HG03469 (cell line): ENCODE measurements at regions not wholly inside any gene's neighbourhood (a gene's known extent, or its start where the extent isn't known, plus 50 kb on each side); places are given as distances from the start of the nearest gene placed in this dataset.
"Not testable (repeated sequence)": the region's sequence is repeated elsewhere in the genome, so short reads cannot be mapped to it uniquely, and the experiment has no call there.

Source experiments
- ATAC-seq: cut with Tn5 transposase; IDR thresholded peaks from one replicate; pipeline ENCODE4 v1.9.1; 2021; ENCODE audit warnings: mild to moderate bottlenecking, moderate library complexity, moderate number of reproducible peaks; ENCODE audit not compliant: unreplicated experiment

DNA sequence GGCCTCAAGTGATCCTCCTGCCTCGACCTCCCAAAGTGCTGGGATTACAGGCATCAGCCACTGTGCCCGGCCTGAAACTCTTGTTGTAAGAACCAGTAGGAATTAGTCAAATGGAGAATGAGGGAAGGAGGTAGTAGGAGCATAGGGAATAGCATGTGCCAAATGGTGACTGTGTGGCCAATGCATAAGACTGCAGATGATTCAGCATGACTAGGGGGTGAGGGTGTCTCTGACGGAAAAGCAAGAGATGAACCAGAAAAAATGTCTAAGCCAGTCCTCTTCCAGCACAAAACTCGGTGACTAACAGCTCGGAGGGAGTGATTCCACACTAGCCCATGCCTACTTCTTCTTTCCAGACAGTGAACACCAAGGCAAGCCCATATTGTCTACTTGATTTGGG is 58.2 kb upstream of the DUSP21 start:
- ATAC-seq: no peak

DNA sequence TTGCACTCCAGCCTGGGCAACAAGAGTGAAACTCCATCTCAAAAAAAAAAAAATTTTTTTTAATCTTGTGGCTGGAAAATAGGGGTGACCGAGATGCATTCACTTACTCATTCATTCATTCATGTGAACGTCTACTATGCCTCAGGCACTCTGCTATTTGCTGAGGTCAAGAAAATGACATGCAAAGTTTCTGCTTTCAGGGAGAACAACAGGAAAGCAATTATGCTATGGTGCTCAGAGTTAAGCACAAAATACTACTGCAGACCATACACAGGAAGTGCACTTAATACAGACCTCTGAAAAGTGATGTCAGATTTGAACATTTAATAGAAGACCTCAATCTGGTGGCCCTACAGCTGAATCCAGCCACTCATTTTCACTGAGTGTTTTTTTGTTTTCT is 59.6 kb upstream of the DUSP21 start:
- no peak for ATAC-seq

DNA sequence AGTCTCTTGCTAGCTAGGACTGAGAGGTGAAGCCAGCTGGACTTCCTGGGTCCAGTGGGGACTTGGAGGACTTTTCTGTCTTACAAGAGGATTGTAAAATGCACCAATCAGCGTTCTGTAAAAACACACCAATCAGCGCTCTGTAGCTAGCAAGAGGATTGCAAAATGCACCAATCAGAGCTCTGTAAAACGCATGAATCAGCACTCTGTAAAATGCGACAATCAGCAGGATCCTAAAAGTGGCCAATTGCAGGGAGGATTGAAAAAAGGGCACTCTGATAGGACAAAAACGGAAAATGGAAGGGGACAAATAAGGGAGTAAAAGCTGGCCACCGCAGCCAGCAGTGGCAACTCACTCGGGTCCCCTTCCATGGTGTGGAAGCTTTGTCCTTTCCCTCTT is 65.6 kb upstream of the DUSP21 start:
- no peak for ATAC-seq

DNA sequence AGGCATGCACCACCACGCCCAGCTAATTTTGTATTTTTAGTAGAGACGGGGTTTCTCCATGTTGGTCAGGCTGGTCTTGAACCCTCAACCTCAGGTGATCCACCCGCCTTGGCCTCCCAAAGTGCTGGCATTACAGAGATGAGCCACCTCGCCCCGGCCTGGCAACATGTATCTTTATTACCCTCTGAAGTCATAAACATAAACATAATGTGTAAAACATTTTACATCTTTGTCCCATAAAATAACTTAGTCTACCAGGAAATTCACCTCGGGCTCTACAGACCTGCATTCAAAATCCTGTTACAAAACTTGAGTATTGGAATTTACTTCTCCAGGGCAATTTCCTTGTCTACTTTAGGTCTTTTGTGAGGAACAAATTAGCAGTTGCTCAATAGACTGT is 68.1 kb upstream of the DUSP21 start:
- no peak for ATAC-seq

DNA sequence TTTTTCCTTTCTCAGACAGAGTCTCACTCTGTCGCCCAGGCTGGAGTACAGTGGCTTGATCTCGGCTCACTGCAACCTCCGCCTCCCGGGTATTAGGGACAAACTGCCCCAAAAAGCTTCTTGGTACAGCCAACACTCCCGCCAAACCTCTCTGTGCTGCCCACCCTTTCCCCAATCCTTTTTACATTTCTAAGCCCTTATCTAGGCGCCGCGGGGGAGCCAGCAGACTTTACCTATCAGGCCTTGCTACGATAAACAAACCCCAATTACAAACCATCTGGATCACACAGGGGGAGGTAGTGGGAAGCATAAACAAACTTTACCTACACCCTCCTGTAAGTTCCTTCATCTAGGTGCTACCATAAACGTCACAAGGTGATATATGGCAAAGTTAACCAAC is 69.8 kb upstream of the DUSP21 start:
- ATAC-seq: not testable (repeated sequence)

DNA sequence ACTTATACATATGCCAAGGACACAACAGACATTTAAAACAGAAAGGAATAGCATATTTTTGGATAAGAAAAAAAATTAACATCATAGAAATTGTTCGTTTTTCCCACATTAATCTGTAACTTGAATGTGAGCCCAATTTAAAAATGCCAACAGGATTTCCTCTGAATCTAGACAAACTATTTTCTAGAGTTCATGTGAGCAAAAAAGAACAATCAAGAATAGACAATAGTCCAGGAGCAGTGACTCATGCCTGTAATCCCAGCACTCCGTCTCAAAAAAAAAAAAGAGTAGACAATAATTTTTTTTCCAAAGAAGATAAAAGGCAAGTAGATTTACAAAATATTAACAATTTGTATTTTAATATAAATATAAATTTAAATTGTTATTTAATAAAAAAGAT is 73.7 kb upstream of the DUSP21 start:
- ATAC-seq: no peak

DNA sequence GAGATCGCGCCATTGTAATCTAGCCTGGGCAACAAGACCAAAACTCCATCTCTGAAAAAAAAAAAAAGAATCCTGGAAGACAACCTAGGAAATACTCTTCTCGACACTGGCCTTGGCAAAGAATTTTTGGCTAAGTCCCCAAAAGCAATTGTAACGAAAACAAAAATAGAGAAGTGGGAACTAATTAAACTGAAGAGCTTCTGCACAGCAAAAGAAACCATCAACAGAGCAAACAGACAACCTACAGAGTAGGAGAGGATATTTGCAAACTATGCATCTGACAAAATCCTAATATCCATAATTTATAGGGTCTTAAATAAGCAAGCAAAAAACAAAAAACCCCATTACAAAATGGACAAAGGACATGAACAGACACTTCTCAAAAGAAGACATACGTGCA is 76.5 kb upstream of the DUSP21 start:
- ATAC-seq: no peak

DNA sequence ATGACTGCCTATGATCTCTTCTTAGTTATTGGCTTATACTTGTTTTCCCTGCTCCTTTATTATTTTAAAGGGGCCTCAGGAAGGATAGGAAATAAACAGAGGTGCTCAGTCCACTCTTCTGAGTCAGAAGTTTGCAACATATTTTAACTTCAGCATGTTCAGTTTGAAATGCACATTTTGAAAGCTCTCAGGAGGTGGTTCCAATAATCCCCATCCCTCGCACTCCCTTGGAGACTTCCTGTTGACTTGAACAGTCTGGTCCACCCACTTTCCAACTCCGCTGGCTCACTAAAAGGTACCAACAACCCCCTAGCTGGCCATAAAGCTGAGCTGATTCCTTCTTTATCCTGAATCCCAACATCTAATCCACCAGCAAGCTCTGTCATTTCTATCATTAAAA is 78.3 kb upstream of the DUSP21 start:
- no peak for ATAC-seq

DNA sequence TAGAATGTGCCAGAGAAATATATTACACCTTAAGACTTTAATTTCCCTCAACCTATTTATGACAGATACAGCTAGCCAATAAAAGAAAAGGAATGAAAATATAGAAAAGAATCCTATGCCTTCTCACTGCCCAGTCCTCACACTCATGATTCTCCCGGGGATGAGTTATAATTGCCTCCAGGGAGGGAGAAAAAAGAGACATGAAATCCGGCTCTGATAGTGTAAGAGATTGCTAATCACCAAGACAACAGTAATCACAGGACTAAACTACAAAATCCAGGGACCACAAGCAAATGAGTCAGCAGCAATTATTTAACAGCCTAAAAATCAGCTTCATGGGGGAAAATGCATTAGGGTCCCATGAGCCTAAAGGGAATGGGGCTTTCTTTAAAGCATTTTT is 95.9 kb upstream of the DUSP21 start:
- no peak for ATAC-seq

DNA sequence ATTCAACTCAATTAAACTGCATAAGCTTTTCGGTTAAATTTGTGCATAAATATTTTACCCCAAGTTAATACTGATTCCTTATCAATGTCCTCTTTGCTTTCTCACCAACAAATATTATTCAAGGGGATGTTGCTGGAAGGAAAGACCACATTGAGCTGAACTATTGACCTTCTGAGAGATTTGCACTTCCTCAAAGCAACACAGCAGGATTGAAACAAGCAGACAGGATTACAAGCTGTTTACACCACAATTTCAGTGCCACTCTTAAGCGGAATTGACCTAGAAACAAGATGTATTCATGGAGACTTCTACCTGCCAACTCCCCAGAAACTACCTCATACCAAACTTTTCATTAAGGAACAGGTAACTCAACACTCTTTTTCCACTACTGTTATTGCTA is 96.5 kb upstream of the DUSP21 start:
- no peak for ATAC-seq

DNA sequence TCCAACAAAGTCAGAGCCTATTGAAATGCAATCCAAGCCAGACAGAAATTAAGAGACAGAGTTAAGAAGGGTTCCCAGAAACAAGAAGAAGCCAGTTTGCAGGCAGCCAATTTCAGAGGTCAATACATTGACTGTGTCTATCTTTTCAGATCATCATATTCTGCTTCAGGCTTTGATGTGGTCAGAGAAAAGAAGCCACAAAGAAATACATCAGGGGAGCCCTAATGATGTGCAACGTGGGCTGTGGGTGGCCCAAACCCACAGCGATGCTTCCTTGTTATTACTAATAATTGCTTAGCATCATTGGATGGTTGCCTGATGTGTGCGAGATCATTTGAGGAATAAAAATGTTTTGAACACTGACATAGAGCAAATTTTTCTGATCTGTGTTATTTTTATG is 99.0 kb upstream of the DUSP21 start:
- ATAC-seq: no peak

DNA sequence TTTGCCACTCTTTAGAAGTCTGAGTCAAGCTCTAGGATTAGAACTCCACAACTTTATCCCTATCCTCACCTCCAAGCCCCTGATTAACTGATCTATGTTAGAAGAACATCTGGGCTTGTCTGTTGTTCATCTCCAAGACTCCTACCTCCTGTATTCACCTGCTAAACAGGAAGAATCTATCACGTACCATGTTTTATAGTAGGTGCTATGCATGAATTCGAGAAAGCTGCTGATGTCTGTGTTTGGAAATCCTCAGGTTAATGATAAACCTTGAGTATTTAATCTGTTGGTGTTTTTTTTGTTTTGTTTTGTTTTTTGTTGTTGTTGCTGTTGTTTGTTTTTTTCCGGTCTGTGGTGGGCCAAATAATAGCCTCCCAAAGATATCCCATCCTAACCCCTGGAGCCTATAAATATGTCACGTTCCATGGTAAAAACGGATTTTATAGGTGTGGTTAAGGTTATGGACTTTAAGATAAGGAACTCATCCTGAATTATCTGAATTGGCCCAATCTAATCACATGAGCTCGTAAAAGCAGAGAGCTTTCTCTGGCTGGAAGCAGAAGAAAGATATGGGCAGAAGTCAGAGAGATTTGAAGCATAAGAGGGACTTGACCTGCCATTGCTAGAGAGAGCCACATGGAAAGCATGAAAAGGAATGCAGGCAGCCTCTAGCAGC is 101.2 kb upstream of the DUSP21 start:
- ATAC-seq: no peak

DNA sequence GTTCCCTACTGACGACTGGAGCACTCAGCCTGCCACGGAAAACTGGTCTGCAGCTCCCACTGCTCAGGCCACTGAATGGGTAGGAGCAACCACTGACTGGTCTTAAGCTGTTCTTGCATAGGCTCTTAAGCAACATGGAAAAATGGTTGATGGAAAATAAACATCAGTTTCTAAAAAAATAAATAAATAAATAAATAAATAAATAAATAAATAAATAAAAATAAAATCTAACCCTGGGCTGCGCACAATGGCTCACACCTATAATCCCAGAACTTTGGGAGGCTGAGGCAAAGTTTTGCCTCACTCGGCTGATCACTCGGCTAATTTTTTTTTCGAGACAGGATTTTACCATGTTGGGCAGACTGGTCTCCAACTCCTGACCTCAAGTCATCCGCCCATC is 102.0 kb upstream of the DUSP21 start:
- ATAC-seq: not testable (repeated sequence)

DNA sequence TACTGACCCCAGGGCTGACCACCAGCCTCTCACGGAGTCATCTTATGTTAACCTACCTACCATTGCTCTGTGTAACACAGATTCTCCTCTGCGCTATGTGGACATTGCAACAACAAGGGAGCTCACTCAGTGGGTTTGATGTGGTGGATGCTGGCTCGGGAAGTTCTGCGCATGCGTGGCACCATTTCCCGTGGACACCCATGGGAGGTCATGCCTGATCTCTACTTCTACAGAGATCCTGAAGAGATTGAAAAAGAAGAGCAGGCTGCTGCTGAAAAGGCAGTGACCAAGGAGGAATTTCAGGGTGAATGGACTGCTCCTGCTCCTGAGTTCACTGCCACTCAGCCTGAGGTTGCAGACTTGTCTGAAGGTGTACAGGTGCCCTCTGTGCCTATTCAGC is 102.4 kb upstream of the DUSP21 start:
- not testable (repeated sequence) for ATAC-seq

DNA sequence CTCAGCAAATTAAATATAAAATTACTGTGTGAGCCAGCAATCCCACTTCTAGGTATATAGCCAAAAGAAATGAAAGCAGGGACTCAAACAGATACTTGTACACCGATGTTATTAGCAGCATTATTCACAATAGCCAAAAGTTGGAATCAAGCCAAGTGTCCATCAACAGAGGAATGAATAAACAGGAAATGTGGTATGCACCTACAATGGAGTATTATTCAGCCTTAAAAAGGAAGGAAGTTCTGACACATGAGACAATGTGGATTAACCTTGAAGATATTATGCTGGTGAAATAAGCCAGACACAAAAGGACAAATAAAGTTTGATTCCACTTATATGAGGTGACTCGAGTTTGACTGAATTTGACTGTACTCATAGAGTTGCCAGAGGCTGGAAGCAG is 108.3 kb upstream of the DUSP21 start:
- ATAC-seq: no peak

DNA sequence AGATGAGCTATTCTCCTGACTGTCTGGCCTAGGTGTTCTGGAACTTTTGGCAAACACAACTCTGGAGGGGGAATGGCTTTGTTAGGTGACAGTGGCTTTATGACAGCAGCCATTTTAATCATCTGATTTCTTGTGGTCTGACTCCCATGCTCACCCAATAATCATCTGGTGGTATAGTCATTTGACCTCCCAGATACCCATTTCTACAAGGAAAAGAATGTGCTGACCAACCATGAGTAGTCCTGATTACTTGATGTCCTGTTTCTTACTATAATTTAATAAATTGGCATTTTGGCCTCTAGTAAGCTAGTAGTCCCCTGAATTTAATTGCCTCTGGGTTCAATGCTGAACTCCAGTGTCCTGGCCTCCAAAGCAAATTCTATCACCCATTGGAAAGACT is 109.9 kb upstream of the DUSP21 start:
- ATAC-seq: no peak

DNA sequence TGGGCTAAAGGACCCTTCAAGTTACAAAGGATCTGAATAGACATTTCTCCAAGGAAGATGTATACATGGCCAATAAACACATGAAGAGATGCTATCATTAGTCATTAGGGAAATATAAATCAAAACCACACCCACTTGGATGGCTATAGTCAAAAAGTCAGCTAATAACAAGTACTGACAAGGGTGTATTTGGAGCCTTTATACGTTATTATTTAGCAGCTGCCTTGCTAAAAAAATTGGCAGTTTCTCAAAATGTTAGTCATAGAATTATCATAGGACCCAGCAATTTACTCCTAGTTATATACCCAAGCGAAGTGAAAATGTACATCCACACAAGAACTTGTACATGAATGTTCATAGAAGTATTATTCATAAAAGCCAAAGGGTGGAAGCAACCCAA is 112.7 kb upstream of the DUSP21 start:
- ATAC-seq: no peak

DNA sequence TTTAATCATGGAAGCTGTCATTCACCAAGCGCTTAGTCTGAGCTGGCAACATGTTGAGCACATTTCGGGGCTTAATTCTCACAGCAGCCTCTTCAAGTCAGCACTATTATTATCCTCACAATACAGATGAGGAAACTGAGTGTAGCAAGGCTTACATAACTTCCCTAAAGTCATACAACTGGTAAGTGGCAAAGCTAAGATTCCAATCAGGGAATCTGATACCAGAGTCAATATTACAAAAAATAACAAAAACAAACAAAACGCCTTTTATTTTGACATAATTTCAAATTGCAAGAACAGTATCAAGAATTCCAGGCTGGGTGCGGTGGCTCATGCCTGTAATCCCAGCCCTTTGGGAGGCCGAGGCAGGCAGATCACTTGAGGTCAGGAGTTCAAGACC is 120.4 kb upstream of the DUSP21 start:
- no peak for ATAC-seq

DNA sequence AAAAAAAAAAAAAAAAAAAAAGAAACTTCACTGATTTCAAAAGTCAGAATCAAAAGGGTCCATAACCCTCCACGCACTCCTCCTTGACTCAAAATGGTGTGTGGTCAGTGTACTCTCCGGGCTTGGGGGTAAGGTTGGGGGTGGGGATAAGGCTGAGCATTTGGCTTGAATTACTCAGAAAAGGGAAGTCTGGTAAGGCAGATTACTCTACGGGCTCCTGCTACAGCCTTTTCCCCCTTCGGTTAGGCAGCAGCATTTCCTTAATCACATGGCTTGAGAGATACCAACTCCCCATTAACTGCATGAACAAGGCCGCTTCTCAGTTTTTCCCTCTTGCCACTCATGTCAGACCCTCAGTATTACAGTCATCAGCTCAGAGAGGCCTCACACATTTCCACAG is 135.4 kb upstream of the DUSP21 start:
- ATAC-seq: no peak

DNA sequence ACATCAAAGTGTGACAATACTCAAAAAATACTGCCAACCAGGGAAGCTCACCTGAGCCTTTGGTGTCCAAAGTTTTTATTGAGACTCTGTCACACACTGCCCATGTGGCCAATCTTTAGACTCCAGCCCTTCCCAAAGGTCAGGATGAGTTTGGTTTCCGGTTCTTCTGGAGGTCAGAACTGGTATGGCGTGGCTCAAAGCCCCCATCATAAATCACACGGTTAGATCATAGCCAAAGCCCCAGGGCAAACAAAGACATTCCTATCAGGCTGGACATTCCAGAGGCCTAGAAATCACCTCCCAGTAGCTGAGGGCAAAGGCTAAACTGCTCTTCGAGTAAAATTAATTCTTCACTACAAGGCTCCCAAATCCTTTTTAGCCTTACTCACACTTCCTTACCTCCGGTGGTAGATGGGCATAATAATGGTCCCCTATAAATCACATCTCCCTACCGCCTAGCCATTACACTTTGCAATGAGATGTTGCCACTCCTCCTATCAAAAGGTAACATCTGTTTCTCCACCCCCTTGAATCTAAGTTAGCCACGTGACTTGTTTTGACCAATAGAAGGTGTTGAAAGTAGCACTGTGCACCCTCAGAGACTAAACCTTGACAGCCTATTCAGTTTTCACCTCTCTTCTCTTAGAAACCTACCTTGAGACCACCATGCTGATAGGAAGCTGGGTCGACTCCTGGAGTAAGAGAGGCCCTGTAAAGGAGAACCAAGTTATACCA is 137.8 kb upstream of the DUSP21 start:
- ATAC-seq: no peak

DNA sequence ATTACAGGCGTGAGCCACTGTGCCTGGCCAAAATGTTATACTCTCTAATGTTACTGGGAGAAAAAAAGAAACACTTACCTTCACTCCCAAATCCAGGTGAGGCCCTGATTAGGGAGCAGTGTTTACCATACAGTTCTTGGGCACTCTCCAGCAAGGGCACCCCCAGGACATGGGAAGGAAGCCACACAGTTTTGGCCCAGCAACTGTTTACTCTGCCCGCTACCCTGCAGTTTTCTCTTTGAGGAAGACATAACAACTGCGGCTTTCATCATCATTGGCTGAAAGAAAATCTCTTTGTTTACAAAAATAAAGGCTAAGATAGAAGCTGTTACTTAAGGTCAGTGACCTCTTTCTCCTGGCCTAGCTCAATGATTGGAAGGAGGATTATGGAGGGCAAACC is 145.5 kb upstream of the DUSP21 start:
- no peak for ATAC-seq

DNA sequence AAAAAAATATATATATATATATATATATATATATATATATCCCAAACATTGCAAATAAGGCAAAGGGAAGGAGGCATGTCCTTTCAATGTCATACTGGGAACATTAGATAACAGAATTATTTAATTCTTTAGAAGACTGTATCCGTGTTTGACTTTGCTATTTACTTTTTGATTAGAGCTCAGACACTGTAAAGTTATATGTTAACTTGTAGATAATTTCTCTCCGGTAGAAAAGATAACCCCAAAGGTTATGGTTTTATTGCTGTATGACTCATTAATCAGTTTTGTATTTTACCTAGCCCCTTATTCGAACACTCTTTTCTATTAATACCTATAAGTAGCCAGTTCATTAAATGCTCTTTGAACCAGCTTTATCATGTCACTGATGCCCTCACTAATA is 150.6 kb upstream of the DUSP21 start:
- ATAC-seq: no peak

DNA sequence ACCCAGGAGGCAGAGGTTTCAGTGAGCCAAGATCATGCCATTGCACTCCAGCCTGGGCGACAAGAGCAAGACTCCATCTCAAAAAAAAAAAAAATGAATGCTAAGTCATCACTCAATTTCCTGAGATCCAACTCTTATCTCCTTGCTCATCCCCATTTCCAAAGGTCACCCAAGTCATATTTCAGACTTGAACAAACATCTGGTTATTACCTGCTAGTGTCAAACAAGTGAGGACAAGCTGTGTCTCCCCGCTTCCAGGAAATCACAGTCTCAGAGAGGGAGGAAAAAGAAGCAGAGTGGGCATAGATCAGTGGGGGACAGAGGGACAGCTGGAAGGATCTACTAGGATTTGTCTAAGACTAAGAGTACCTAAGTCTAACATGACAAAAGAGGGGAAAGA is 147.5 kb upstream of the FUNDC1 start:
- no peak for ATAC-seq
